Tibial artery (tissue), 4 donors: ENCODE measurements at regions not wholly inside any gene's neighbourhood (a gene's known extent, or its start where the extent isn't known, plus 50 kb on each side); places are given as distances from the start of the nearest gene placed in this dataset.
"Not testable (repeated sequence)": the region's sequence is repeated elsewhere in the genome, so short reads cannot be mapped to it uniquely, and the experiment has no call there.

Source experiments
- DNase-seq, 2 donors: peaks; one replicate each; pipeline ENCODE4 v3.0.0-alpha.2; 2019
- H3K27ac ChIP-seq, 2 donors: fragments of 200-600 bp; sonication (generic) in 1 of 2; 1 replicate in 1 of 2; 2 replicates in 1 of 2; pipeline ENCODE4 v1.5.1; 2018 to 2019; ENCODE audit warnings: mild to moderate bottlenecking in 1 of 2
- H3K27me3 ChIP-seq, 2 donors: fragments of 200-600 bp; sonication (generic) in 1 of 2; one replicate each; pipeline versions ENCODE4 v1.5.1 to v1.6.0; 2016 to 2019
- H3K36me3 ChIP-seq, 3 donors: fragments of 200-600 bp; sonication (generic) in 2 of 3; one replicate each; pipeline ENCODE4 v1.5.1; 2016 to 2019; ENCODE audit warnings: mild to moderate bottlenecking in 2 of 3
- H3K4me1 ChIP-seq, 4 donors: fragments of 200-600 bp; sonication (generic) in 2 of 4; 1 replicate in 3 of 4; 2 replicates in 1 of 4; pipeline ENCODE4 v1.5.1; 2016 to 2019
- H3K4me3 ChIP-seq, 2 donors: fragments of 200-600 bp; sonication (generic) in 1 of 2; 1 replicate in 1 of 2; 2 replicates in 1 of 2; pipeline ENCODE4 v1.5.1; 2018 to 2019; ENCODE audit warnings: mild to moderate bottlenecking in 2 of 2
- H3K9me3 ChIP-seq, 3 donors: fragments of 200-600 bp; sonication (generic) in 1 of 3; one replicate each; pipeline ENCODE4 v1.5.1; 2016 to 2019
- CTCF ChIP-seq, 2 experiments: fragments of 200-600 bp in 1 of 2; fragments of 450-650 bp in 1 of 2; IDR thresholded peaks; one replicate each; pipeline ENCODE4 v1.5.1; 2017 to 2019; ENCODE audit warnings: antibody characterized with exemption in 2 of 2, mild to moderate bottlenecking in 1 of 2, moderate library complexity in 1 of 2
- intact Hi-C: fragments of 100-400 bp; cut with DNase I; formaldehyde crosslinking; loops from one replicate; pipeline ENCODE4 v1.15.0; 2023; ENCODE audit warnings: low total_unique reads

- intact Hi-C loops, H3K27me3 ChIP-seq, H3K36me3 ChIP-seq, H3K4me1 ChIP-seq, H3K9me3 ChIP-seq, H3K27ac ChIP-seq: not testable (repeated sequence)
- TF ChIP-seq CTCF (IDR thresholded peaks at IDR 0.05) = peak; percentile 56 to 72
- H3K4me3 ChIP-seq = peak overlapping the region in 1 of 2 donors; percentile 38
- DNase-seq = peak in 1 of 2 donors; percentile 79
These were observed 167.2 kb downstream of the TBC1D2B start for GRCh38 chr15:77910030-77910911.

- no peak overlapping the region for H3K4me3 ChIP-seq
- no peak for TF ChIP-seq CTCF (IDR thresholded peaks at IDR 0.05)
- peaks cover 0 to 5% (median 2%) of the 10 kb centered on the region in 4 donors for H3K4me1 ChIP-seq
- peak in 1 of 2 donors; percentile 8 for DNase-seq
- intact Hi-C loops = no loop called here
- H3K9me3 ChIP-seq = no peaks in the 10 kb centered on the region
- no peaks in the 10 kb centered on the region for H3K36me3 ChIP-seq
- no peaks in the 10 kb centered on the region for H3K27me3 ChIP-seq
- no peak overlapping the region for H3K27ac ChIP-seq
These were observed 168.2 kb downstream of the TBC1D2B start for GRCh38 chr15:77909182-77909940.

GRCh38 chr15:77908752-77909111, 168.8 kb downstream of the TBC1D2B start:
- H3K9me3 ChIP-seq, H3K4me1 ChIP-seq, H3K27me3 ChIP-seq, H3K4me3 ChIP-seq, DNase-seq, intact Hi-C loops, H3K27ac ChIP-seq, H3K36me3 ChIP-seq: not testable (repeated sequence)

GRCh38 chr15:77907824-77908751, 169.4 kb downstream of the TBC1D2B start:
- peak in 1 of 2 experiments; percentile 18 for TF ChIP-seq CTCF (IDR thresholded peaks at IDR 0.05)
- H3K27me3 ChIP-seq = no peaks in the 10 kb centered on the region
- no peak overlapping the region for H3K27ac ChIP-seq
- no peaks in the 10 kb centered on the region for H3K9me3 ChIP-seq
- H3K36me3 ChIP-seq = no peaks in the 10 kb centered on the region
- peaks cover 0 to 5% (median 2%) of the 10 kb centered on the region in 4 donors for H3K4me1 ChIP-seq
- H3K4me3 ChIP-seq = no peak overlapping the region
- DNase-seq = peak in 1 of 2 donors; percentile 20
- intact Hi-C loops = no loop called here

- H3K36me3 ChIP-seq, H3K27me3 ChIP-seq, H3K9me3 ChIP-seq, intact Hi-C loops, H3K4me3 ChIP-seq, DNase-seq, H3K4me1 ChIP-seq, H3K27ac ChIP-seq: not testable (repeated sequence)
These were observed 171.2 kb downstream of the TBC1D2B start for GRCh38 chr15:77906062-77906990.
